SU-DHL-6 (cell line): ENCODE measurements at regions not wholly inside any gene's neighbourhood (a gene's known extent, or its start where the extent isn't known, plus 50 kb on each side); places are given as distances from the start of the nearest gene placed in this dataset.

ENCODE experiments used
- CTCF ChIP-seq: fragments of 200-600 bp; sonication (generic); IDR thresholded peaks from one replicate; pipeline ENCODE4 v1.5.1; 2017; ENCODE audit warnings: antibody characterized with exemption, mild to moderate bottlenecking, low read length, moderate library complexity; ENCODE audit not compliant: insufficient read depth, poor library complexity, severe bottlenecking
- EZH2phosphoT487 ChIP-seq: fragments of 200-600 bp; sonication (generic), shearing (Covaris generic); conservative IDR thresholded peaks from 2 replicates; pipeline ENCODE4 v1.6.1; 2018; ENCODE audit warnings: mild to moderate bottlenecking, antibody characterized with exemption, low read length, moderate library complexity, mixed read lengths

DNA sequence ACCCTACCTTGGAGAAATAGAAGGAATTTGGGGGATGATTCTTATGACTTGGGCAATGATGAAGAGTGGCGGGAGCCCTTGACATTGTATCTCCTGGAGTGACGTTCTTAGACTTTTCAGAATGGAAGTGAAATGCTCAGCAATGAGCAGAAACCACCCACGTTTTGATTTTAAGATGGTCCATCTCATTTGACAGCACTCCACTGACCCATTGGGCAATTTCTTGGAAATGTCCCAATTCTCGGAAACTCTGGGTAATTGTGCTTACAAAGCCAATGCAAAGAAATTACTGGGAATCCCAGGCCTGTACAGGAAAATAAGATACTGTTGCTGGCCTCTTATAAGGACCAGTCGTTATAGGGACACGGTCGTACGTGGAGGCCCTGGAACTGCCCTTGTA, 170.0 kb upstream of the COPS8 start:
- no peak for TF ChIP-seq CTCF
- no peak for TF ChIP-seq EZH2phosphoT487
